ENCODE measurements at regions not wholly inside any gene's neighbourhood (a gene's known extent, or its start where the extent isn't known, plus 50 kb on each side); places are given as distances from the start of the nearest gene placed in this dataset.

DNA sequence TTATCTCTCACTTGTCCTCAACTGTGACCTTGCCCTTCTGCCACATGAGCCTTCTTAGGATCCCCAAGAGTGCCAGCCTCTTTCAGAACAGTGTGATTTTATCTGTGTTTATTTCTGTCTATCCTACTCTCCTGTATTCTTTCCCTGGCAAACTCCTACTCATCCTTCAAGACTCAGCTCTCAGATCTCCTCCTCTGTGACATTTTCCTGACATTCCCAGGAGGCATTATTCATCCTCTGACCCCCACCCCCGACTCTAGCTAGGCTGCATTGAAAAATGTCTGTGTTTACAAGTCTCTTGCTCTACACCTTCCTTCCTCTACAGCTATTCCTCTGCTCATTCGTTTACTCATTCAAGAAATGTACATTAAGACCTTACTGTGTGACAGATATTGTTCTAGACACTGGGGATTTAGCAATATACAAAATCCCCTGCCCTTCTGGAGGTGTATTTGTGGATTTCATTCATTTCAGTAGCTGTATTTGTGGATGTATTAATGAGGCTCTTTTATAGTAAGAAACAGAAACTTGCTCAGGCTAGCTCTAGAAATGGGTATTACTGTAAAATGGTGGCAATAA, 61.4 kb upstream of the COMTD1 start:
- DNase-seq (ENCODE audit: low spot score): no peak
- intact Hi-C loops (cut with DNase I): loop anchor here (5.0 to 10.0 kb wide), 5 partner anchors 85 to 958 kb away; no protein-coding TSS in a partner anchor
- H3K9me3 ChIP-seq: no peaks in the 10 kb centered on the region
- peak overlapping the region in 1 of 2 donors; percentile 97 for H3K27ac ChIP-seq
- H3K36me3 ChIP-seq: no peaks in the 10 kb centered on the region
- no peak for TF ChIP-seq POLR2AphosphoS5 (IDR thresholded peaks at IDR 0.05)
- TF ChIP-seq POLR2A (IDR thresholded peaks at IDR 0.05): no peak
- TF ChIP-seq, protein P1, sequence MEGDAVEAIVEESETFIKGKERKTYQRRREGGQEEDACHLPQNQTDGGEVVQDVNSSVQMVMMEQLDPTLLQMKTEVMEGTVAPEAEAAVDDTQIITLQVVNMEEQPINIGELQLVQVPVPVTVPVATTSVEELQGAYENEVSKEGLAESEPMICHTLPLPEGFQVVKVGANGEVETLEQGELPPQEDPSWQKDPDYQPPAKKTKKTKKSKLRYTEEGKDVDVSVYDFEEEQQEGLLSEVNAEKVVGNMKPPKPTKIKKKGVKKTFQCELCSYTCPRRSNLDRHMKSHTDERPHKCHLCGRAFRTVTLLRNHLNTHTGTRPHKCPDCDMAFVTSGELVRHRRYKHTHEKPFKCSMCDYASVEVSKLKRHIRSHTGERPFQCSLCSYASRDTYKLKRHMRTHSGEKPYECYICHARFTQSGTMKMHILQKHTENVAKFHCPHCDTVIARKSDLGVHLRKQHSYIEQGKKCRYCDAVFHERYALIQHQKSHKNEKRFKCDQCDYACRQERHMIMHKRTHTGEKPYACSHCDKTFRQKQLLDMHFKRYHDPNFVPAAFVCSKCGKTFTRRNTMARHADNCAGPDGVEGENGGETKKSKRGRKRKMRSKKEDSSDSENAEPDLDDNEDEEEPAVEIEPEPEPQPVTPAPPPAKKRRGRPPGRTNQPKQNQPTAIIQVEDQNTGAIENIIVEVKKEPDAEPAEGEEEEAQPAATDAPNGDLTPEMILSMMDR (IDR thresholded peaks at IDR 0.05): no peak
- H3K4me3 ChIP-seq: no peak overlapping the region
- WGBS: 59% methylated on average over 2 of the region's 2 CpGs
- H3K4me1 ChIP-seq (replicated peaks): peaks cover 3% of the 10 kb centered on the region
- no peaks in the 10 kb centered on the region for H3K27me3 ChIP-seq (replicated peaks; ENCODE audit: insufficient read depth)

DNA sequence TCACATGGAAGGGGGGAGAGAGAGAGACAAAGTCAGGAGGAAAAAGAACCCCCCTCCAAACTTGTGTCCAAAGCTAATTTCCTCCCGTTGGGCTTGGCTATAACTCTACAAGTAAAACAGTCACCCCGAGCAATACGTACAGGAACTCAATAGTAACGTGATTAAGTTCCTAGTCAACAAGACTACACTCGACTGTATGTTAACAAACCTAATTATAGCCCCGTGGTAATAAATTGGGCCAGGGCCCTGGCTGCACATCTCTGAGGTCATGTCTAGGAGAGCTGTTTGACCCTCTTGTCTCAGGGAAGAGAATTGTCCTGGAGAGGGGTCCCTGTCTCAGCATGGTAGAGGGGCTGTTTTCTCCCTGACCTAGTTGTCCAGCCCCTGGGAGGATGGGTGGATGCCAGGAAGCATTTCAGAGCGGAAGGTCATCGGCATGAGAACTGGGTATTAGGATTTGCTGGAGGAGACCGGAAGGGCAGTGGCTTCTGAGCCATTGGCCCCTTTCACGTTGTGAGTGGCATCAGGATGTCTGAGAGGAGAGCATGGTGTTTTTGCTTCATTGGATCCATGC, 60.2 kb upstream of the COMTD1 start:
- 38% methylated on average over 10 of the region's 10 CpGs for WGBS
- DNase-seq (ENCODE audit: low spot score): no peak
- Histone ChIP-seq H3K27me3 (replicated peaks; ENCODE audit: insufficient read depth) (no peaks in the 10 kb centered on the region), H3K9me3 (no peaks in the 10 kb centered on the region), H3K27ac (peak overlapping the region; percentile 92 to 97), H3K36me3 (no peaks in the 10 kb centered on the region), H3K4me3 (peak overlapping the region in 1 of 2 donors; percentile 69), H3K4me1 (replicated peaks) (peaks cover 3% of the 10 kb centered on the region)
- intact Hi-C loops (cut with DNase I): loop anchor here (1.0 to 10.0 kb wide), 6 partner anchors 86 to 959 kb away; no protein-coding TSS in a partner anchor
- TF ChIP-seq POLR2AphosphoS5 (IDR thresholded peaks at IDR 0.05) (peak; percentile 21), POLR2A (IDR thresholded peaks at IDR 0.05) (no peak)

DNA sequence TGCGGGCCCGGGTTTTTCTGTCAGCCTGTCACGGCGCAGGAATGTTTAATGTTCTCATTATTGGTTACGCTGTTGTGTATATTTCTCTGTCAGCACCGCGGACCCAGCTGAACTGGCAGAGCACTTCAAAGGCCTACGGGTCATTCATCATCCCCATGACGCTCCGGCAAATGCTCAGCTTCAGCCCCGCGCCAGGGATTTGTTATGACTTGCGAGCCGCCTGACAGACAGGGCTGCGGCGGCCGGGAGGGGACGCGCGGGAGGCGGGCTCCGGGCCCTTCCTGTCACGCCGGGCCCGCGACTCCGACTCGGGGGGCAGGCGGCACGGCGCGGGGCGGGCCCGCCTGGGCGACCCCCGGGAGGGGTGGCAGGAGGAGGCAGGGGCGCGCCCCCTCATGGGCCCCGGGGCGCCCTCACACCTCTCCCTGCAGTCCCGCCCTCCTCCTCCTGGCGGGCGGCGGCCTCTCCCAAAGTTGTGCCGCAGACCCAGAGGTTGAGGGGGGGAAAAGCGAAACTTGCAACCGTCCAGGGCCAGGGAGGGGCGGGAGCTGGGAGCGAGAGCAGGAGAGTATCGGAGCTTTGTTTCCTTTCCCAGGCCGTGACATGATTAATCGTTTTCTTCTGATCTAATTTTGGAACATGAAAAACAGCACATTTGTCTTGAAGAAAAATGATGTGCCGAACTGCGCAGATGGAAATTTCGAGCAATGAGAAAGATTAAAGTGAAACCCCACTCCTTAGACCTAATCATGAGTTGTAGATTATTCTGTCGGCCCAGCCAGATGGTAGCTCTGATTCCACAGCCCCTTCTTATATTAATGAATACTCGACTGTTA, 59.3 kb upstream of the COMTD1 start:
- intact Hi-C loops (cut with DNase I): loop anchor here (1.0 to 10.0 kb wide), 6 partner anchors 87 to 960 kb away; no protein-coding TSS in a partner anchor
- H3K4me1 ChIP-seq (replicated peaks): peaks cover 3% of the 10 kb centered on the region
- peak overlapping the region; percentile 53 to 69 for H3K4me3 ChIP-seq
- TF ChIP-seq POLR2AphosphoS5 (IDR thresholded peaks at IDR 0.05) (peak; percentile 82), POLR2A (IDR thresholded peaks at IDR 0.05) (peak; percentile 50)
- TF ChIP-seq, protein P1 (IDR thresholded peaks at IDR 0.05): peak in 3 of 4 experiments; percentile 24 to 50 (median 41)
- peak overlapping the region; percentile 92 to 97 for H3K27ac ChIP-seq
- H3K27me3 ChIP-seq (replicated peaks; ENCODE audit: insufficient read depth): no peaks in the 10 kb centered on the region
- WGBS: under 1% methylated on average over 48 of the region's 57 CpGs
- no peaks in the 10 kb centered on the region for H3K9me3 ChIP-seq
- peak; percentile 94 for DNase-seq (ENCODE audit: low spot score)
- no peaks in the 10 kb centered on the region for H3K36me3 ChIP-seq

DNA sequence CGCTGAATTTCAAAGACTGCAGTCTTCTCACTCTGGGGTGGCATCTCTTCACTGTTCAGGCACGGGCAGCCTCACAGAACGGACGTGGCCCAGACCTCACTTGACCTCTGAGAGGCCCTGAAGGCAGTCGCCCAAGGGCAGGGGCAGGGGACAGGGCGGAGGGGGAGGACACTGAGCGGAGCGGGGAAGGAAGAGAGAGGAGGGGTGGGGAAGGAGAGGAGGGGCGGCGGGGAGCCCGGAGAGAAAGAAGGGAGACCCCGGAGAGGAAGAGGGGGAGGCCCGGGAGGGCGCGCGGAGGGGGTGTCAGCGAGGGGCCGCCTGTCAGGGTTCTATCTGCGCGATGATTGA, 58.7 kb upstream of the COMTD1 start:
- Histone ChIP-seq H3K4me1 (replicated peaks) (peaks cover 3% of the 10 kb centered on the region), H3K27ac (peak overlapping the region; percentile 92 to 97), H3K9me3 (no peaks in the 10 kb centered on the region), H3K4me3 (peak overlapping the region; percentile 53 to 69), H3K27me3 (replicated peaks; ENCODE audit: insufficient read depth) (no peaks in the 10 kb centered on the region), H3K36me3 (no peaks in the 10 kb centered on the region)
- peak; percentile 29 for DNase-seq (ENCODE audit: low spot score)
- TF ChIP-seq POLR2AphosphoS5 (IDR thresholded peaks at IDR 0.05): no peak
- no peak for TF ChIP-seq POLR2A (IDR thresholded peaks at IDR 0.05)
- TF ChIP-seq, protein P1 (IDR thresholded peaks at IDR 0.05): no peak
- 1% methylated on average over 20 of the region's 20 CpGs for WGBS
- intact Hi-C loops (cut with DNase I): loop anchor here (10.0 kb wide), 3 partner anchors 360 to 960 kb away; no protein-coding TSS in a partner anchor

DNA sequence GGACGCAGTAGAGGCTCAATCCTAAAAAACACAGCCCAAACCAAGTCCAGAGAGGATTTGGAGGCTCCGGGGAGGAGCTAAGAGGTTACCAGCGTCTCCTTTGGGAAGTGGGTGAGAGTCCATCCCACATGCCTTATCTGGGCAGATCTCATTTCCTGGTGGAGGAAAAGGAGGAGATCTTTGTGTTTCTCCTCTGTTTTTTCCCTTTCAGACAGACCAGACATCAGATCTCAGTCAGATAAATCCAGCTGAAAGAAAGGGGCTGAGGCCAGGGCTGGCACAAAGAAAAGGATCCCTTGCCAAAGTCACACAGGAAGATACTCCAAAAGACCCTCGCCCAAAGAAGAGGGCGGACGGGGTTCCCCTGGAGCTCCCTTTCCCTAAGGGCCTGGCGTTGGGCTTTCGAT, 58.3 kb upstream of the COMTD1 start:
- peak overlapping the region in 1 of 2 donors; percentile 69 for H3K4me3 ChIP-seq
- intact Hi-C loops (cut with DNase I): loop anchor here (10.0 kb wide), 3 partner anchors 361 to 961 kb away; no protein-coding TSS in a partner anchor
- WGBS: 10% methylated on average over 8 of the region's 8 CpGs
- H3K4me1 ChIP-seq (replicated peaks): peaks cover 3% of the 10 kb centered on the region
- no peaks in the 10 kb centered on the region for H3K9me3 ChIP-seq
- peak overlapping the region; percentile 92 to 97 for H3K27ac ChIP-seq
- TF ChIP-seq POLR2A (IDR thresholded peaks at IDR 0.05): no peak
- TF ChIP-seq, protein P1 (IDR thresholded peaks at IDR 0.05): no peak
- TF ChIP-seq POLR2AphosphoS5 (IDR thresholded peaks at IDR 0.05): no peak
- H3K27me3 ChIP-seq (replicated peaks; ENCODE audit: insufficient read depth): no peaks in the 10 kb centered on the region
- H3K36me3 ChIP-seq: no peaks in the 10 kb centered on the region
- no peak for DNase-seq (ENCODE audit: low spot score)

Measured in prostate gland (tissue), 2 donors.